Transverse colon (tissue), 4 donors: ENCODE measurements at regions not wholly inside any gene's neighbourhood (a gene's known extent, or its start where the extent isn't known, plus 50 kb on each side); places are given as distances from the start of the nearest gene placed in this dataset.

Experiments used
- EP300 ChIP-seq: sonication (generic); formaldehyde crosslinking; IDR thresholded peaks from one replicate; pipeline ENCODE4 v1.6.1; 2017; ENCODE audit warnings: antibody characterized with exemption, low read depth
- POLR2A ChIP-seq: fragments of 450-650 bp; IDR thresholded peaks from one replicate; pipeline ENCODE4 v1.6.1; 2016; ENCODE audit warnings: antibody characterized with exemption, mild to moderate bottlenecking, moderate library complexity
- POLR2AphosphoS5 ChIP-seq, 3 donors: sonication (generic); formaldehyde crosslinking; IDR thresholded peaks; one replicate each; pipeline ENCODE4 v1.6.1; 2016; ENCODE audit warnings: antibody characterized with exemption in 3 of 3
- TF ChIP-seq, protein P1 (sequence below), 5 experiments: fragments of 200-600 bp in 3 of 5; fragments of 450-650 bp in 2 of 5; sonication (generic) in 3 of 5; IDR thresholded peaks; 1 replicate in 2 of 5; 2 replicates in 3 of 5; pipeline ENCODE4 v1.5.1; 2016 to 2017; ENCODE audit warnings: antibody characterized with exemption in 5 of 5, inconsistent platforms in 3 of 5, mild to moderate bottlenecking in 2 of 5, moderate library complexity in 1 of 5

DNA sequence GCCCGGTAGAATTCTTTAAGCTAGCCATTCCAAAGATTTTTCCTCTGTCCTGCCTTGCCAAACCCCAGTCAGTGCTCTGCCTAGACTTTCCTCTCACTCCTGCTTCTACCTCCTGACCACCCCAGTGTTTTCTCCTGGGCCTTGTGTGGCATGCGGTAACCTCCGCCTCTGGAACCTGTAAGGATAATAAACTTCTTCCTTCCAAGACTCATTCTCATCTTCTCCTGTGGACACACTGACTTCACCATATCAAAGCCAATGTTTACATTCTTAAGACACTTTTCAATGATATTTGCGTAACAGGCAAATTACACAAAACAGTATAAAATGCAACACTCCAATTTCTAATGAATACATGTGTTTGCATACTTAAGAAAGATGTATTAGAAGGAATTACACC is 354.6 kb downstream of the RNF144B start:
- TF ChIP-seq, protein P1, sequence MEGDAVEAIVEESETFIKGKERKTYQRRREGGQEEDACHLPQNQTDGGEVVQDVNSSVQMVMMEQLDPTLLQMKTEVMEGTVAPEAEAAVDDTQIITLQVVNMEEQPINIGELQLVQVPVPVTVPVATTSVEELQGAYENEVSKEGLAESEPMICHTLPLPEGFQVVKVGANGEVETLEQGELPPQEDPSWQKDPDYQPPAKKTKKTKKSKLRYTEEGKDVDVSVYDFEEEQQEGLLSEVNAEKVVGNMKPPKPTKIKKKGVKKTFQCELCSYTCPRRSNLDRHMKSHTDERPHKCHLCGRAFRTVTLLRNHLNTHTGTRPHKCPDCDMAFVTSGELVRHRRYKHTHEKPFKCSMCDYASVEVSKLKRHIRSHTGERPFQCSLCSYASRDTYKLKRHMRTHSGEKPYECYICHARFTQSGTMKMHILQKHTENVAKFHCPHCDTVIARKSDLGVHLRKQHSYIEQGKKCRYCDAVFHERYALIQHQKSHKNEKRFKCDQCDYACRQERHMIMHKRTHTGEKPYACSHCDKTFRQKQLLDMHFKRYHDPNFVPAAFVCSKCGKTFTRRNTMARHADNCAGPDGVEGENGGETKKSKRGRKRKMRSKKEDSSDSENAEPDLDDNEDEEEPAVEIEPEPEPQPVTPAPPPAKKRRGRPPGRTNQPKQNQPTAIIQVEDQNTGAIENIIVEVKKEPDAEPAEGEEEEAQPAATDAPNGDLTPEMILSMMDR (IDR thresholded peaks at IDR 0.05): no peak
- TF ChIP-seq POLR2AphosphoS5 (IDR thresholded peaks at IDR 0.05) (no peak), POLR2A (no peak), EP300 (no peak)
